Smooth muscle cell (in vitro differentiated cells): ENCODE measurements at regions not wholly inside any gene's neighbourhood (a gene's known extent, or its start where the extent isn't known, plus 50 kb on each side); places are given as distances from the start of the nearest gene placed in this dataset.
A peak's percentile ranks its signal among the peaks of the same experiment; 100 is the strongest.

Source experiments
- DNase-seq: peaks from one replicate; lab custom pipeline; 2025; ENCODE audit not compliant: unreplicated experiment; lab: John Stamatoyannopoulos, UW
- H2AFZ ChIP-seq: fragments of 200-600 bp; sonication (generic); 2 replicates; pipeline ENCODE4 v1.6.0; 2016; ENCODE audit warnings: antibody characterized with exemption, low read depth, mild to moderate bottlenecking
- H3F3A ChIP-seq: fragments of 200-600 bp; sonication (generic); 2 replicates; pipeline ENCODE4 v1.6.0; 2017; ENCODE audit warnings: antibody characterized with exemption, low read depth
- H3K27ac ChIP-seq: fragments of 200-600 bp; sonication (generic); 2 replicates; pipeline ENCODE4 v1.5.1; 2016; ENCODE audit warnings: low read depth, mild to moderate bottlenecking
- H3K27me3 ChIP-seq: fragments of 200-600 bp; sonication (generic); 2 replicates; pipeline ENCODE4 v1.6.1; 2016; ENCODE audit warnings: low read depth, mild to moderate bottlenecking
- H3K36me3 ChIP-seq: fragments of 200-600 bp; sonication (generic); 2 replicates; pipeline ENCODE4 v1.5.1; 2016; ENCODE audit warnings: low read depth
- H3K4me1 ChIP-seq: fragments of 200-600 bp; sonication (generic); 2 replicates; pipeline ENCODE4 v1.5.1; 2016; ENCODE audit warnings: low read depth
- H3K4me2 ChIP-seq: fragments of 200-600 bp; sonication (generic); 2 replicates; pipeline ENCODE4 v1.6.0; 2016; ENCODE audit warnings: mild to moderate bottlenecking
- H3K4me3 ChIP-seq: fragments of 200-600 bp; sonication (generic); 2 replicates; pipeline ENCODE4 v1.5.1; 2016; ENCODE audit warnings: mild to moderate bottlenecking
- H3K79me2 ChIP-seq: fragments of 200-600 bp; sonication (generic); 2 replicates; pipeline ENCODE4 v1.6.0; 2016; ENCODE audit warnings: low read depth, mild to moderate bottlenecking
- H3K9ac ChIP-seq: fragments of 200-600 bp; sonication (generic); 2 replicates; pipeline ENCODE4 v1.6.0; 2016; ENCODE audit warnings: low read depth
- H3K9me3 ChIP-seq: fragments of 200-600 bp; sonication (generic); replicated peaks from 2 replicates; pipeline ENCODE4 v1.5.1; 2016; ENCODE audit warnings: low read depth
- H4K20me1 ChIP-seq: fragments of 200-600 bp; sonication (generic); 2 replicates; pipeline ENCODE4 v1.6.0; 2016; ENCODE audit warnings: low read depth
- CTCF ChIP-seq: fragments of 200-600 bp; sonication (generic); IDR thresholded peaks from 2 replicates; pipeline ENCODE4 v1.5.1; 2017; ENCODE audit warnings: borderline replicate concordance, mild to moderate bottlenecking, antibody characterized with exemption; ENCODE audit not compliant: insufficient read depth, poor library complexity, severe bottlenecking
- WGBS: methylation state at CpG from one replicate; pipeline ENCODE4 v1.1.7; 2016; ENCODE audit warnings: low lambda C conversion rate; 5-methylcytosine and 5-hydroxymethylcytosine counted together

GRCh38 chr20:55252521-55252920 lies 752.8 kb downstream of the CBLN4 start:
- H2AFZ ChIP-seq: no peak overlapping the region
- no peak overlapping the region for H3K4me3 ChIP-seq
- no peaks in the 10 kb centered on the region for H3K9me3 ChIP-seq
- no peak overlapping the region for H3K9ac ChIP-seq
- no peak for DNase-seq
- no peaks in the 10 kb centered on the region for H3K4me1 ChIP-seq
- TF ChIP-seq CTCF: no peak
- H3K36me3 ChIP-seq: no peaks in the 10 kb centered on the region
- H3K27ac ChIP-seq: peak overlapping the region; percentile 79
- no peaks in the 10 kb centered on the region for H3K27me3 ChIP-seq
- WGBS: 86% methylated on average over 5 of the region's 5 CpGs
- H4K20me1 ChIP-seq: no peaks in the 10 kb centered on the region
- H3F3A ChIP-seq: no peaks in the 10 kb centered on the region
- H3K79me2 ChIP-seq: no peaks in the 10 kb centered on the region
- no peak overlapping the region for H3K4me2 ChIP-seq

DNA sequence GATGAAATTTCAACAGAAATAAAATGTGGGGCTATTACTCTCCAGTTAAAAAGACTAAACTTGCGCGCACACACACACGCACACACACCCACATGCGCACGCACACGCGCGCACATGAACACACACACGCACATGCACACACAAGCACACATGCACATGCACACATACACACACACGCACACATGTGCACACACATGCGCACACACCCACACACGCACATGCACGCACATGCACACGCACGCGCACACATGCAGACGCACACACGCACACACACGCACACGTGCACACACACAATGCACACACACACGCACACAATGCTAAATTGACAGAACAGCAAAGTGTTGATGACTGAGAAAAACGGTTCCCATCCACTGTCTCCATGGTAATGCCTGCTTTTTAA lies 754.1 kb downstream of the CBLN4 start:
- 94% methylated on average over 22 of the region's 22 CpGs for whole genome bisulfite sequencing
- H4K20me1 ChIP-seq: no peaks in the 10 kb centered on the region
- no peak for DNase-seq
- H3K4me3 ChIP-seq: no peak overlapping the region
- TF ChIP-seq CTCF: no peak
- no peaks in the 10 kb centered on the region for H3K4me1 ChIP-seq
- H3K9me3 ChIP-seq: no peaks in the 10 kb centered on the region
- H3K27ac ChIP-seq: no peak overlapping the region
- no peaks in the 10 kb centered on the region for H3K36me3 ChIP-seq
- H3K79me2 ChIP-seq: no peaks in the 10 kb centered on the region
- H3F3A ChIP-seq: no peaks in the 10 kb centered on the region
- no peak overlapping the region for H3K4me2 ChIP-seq
- H3K27me3 ChIP-seq: no peaks in the 10 kb centered on the region
- H2AFZ ChIP-seq: no peak overlapping the region
- no peak overlapping the region for H3K9ac ChIP-seq

- Histone ChIP-seq H4K20me1 (no peaks in the 10 kb centered on the region), H2AFZ (no peak overlapping the region), H3K36me3 (no peaks in the 10 kb centered on the region), H3K27me3 (no peaks in the 10 kb centered on the region), H3K4me1 (no peaks in the 10 kb centered on the region), H3F3A (no peaks in the 10 kb centered on the region), H3K27ac (no peak overlapping the region), H3K4me3 (no peak overlapping the region), H3K9ac (no peak overlapping the region), H3K9me3 (no peaks in the 10 kb centered on the region), H3K79me2 (no peaks in the 10 kb centered on the region), H3K4me2 (no peak overlapping the region)
- no peak for DNase-seq
- TF ChIP-seq CTCF: no peak
These were observed 762.5 kb downstream of the CBLN4 start for GRCh38 chr20:55242853-55243252.

DNA sequence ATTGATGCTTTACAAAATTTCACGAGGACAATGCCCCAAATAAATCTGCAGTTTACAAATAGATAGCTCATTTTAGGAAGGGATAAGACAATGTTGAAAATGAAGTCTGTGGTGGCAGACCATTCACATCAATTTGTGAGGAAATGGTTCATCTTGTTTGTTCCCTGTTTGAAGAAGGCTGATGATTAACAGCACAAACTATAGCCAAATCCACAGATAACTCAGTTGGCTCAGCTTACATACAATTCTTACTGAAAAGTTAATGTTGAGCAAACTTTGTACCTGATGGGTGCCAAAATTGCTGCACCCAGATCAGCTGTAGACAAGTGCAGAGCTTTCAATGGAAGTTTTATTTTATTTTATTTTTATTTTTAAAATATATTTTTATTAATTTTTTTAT lies 763.9 kb downstream of the DOK5 start:
- H3K4me2 ChIP-seq: no peak overlapping the region
- H3K27me3 ChIP-seq: no peaks in the 10 kb centered on the region
- no peak for TF ChIP-seq CTCF
- H3K9ac ChIP-seq: no peak overlapping the region
- no peak overlapping the region for H3K27ac ChIP-seq
- DNase-seq: no peak
- WGBS: 76% methylated on average over 1 of the region's 1 CpG
- H2AFZ ChIP-seq: no peak overlapping the region
- no peaks in the 10 kb centered on the region for H3K36me3 ChIP-seq
- H3K79me2 ChIP-seq: no peaks in the 10 kb centered on the region
- H3K9me3 ChIP-seq: no peaks in the 10 kb centered on the region
- H3K4me1 ChIP-seq: no peaks in the 10 kb centered on the region
- H3K4me3 ChIP-seq: no peak overlapping the region
- no peaks in the 10 kb centered on the region for H4K20me1 ChIP-seq
- no peaks in the 10 kb centered on the region for H3F3A ChIP-seq
